Psoas muscle (tissue), 7 donors: ENCODE measurements at regions not wholly inside any gene's neighbourhood (a gene's known extent, or its start where the extent isn't known, plus 50 kb on each side); places are given as distances from the start of the nearest gene placed in this dataset.

Experiments used
- ATAC-seq, 4 donors: fragments of 200-7000 bp; cut with Tn5 transposase; one replicate each; pipeline ENCODE4 v1.9.1; 2020; ENCODE audit warnings: moderate library complexity in 3 of 4, mild to moderate bottlenecking in 2 of 4
- DNase-seq, 2 donors: peaks; one replicate each; pipeline ENCODE4 v3.0.0-alpha.2; 2020
- H3K27ac ChIP-seq: fragments of 200-600 bp; one replicate; pipeline ENCODE4 v1.8.0; 2022
- H3K27me3 ChIP-seq, 3 donors: fragments of 200-600 bp in 1 of 3; one replicate each; pipeline versions ENCODE4 v1.6.1 to v1.8.0; 2013 to 2022; ENCODE audit warnings: low read length in 2 of 3, mild to moderate bottlenecking in 2 of 3, moderate library complexity in 1 of 3; ENCODE audit not compliant: insufficient read depth in 3 of 3
- H3K36me3 ChIP-seq, 2 donors: fragments of 200-600 bp in 1 of 2; one replicate each; pipeline versions ENCODE4 v1.6.1 to v1.8.0; 2013 to 2022; ENCODE audit warnings: low read depth in 1 of 2, mild to moderate bottlenecking in 1 of 2, moderate library complexity in 1 of 2; ENCODE audit not compliant: insufficient read depth in 1 of 2
- H3K4me1 ChIP-seq: fragments of 200-600 bp; one replicate; pipeline ENCODE4 v1.8.0; 2022
- H3K4me3 ChIP-seq: fragments of 200-600 bp; one replicate; pipeline ENCODE4 v1.8.0; 2022; ENCODE audit warnings: mild to moderate bottlenecking
- H3K9me3 ChIP-seq: fragments of 200-600 bp; one replicate; pipeline ENCODE4 v1.8.0; 2022
- whole genome bisulfite sequencing, 3 donors: extraction: QIAGEN DNeasy Blood & Tissue Kit; methylation state at CpG; one replicate each; pipeline versions ENCODE4 v1.1.6 to v1.1.7; 2013; 5-methylcytosine and 5-hydroxymethylcytosine counted together
- intact Hi-C, 2 donors: fragments of 100-400 bp; cut with DNase I; formaldehyde crosslinking; loops; one replicate each; pipeline versions ENCODE4 v1.11.0 to v1.14.2; 2022
- TF ChIP-seq, protein P1 (sequence below): fragments of 200-600 bp; IDR thresholded peaks from one replicate; pipeline ENCODE4 v1.8.0; 2022; ENCODE audit warnings: antibody characterized with exemption
- donor health status: healthy with polysubstance abuse.
- donor health status: DM: no; HTN: no; CAD: no; lungs with moderate emphysema.
- donor health status: Bipolar disorder and iron deficiency.
- donor health status: healthy.
- donor health status: DM: yes; HTN: yes; CAD: no.
- donor health status: DM: no; HTN: no; CAD: no.
- donor health status: DM: yes; HTN: yes; CAD: no.

DNA sequence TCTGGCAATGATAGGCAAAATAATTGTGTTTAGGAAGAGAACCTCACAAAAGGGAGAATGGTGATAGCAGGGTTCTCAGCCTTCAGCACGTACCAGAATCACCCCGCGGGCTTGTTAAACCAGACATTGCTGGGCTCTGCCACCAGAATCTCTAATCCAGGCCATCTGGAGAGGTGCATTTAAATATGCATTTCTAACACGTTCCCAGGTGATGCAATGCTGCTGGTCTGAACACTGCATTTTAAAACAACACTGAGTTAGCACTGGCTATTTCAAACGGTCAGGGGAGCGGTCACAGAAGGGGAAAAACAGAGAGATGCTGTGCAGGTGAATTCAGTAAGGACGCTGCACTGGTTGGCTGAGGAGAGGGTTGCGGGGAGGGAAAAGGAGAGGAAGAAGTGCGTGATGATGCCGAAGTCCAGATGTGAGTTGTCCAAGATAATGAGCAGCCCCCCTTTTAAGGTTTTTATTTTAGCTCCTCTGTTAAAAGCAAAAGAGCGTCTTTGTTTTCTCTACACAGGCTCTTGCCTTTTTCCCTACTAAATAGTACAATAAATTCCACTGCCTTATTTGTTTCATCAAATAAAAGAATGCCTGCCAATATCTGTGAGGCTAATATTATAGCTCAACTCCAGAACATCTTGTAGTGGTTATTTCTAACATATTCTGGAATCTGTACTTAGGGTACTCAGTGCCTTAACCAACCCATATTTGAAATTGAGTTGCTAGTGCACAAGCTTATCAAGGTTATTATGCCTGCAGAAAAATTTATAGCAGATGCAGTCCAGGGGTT, 109.6 kb upstream of the POU2AF2 start:
- intact Hi-C loops = no loop called here
- H3K9me3 ChIP-seq = no peaks in the 10 kb centered on the region
- peaks cover 0 to 2% (median 0%) of the 10 kb centered on the region in 3 donors for H3K27me3 ChIP-seq
- TF ChIP-seq, protein P1, sequence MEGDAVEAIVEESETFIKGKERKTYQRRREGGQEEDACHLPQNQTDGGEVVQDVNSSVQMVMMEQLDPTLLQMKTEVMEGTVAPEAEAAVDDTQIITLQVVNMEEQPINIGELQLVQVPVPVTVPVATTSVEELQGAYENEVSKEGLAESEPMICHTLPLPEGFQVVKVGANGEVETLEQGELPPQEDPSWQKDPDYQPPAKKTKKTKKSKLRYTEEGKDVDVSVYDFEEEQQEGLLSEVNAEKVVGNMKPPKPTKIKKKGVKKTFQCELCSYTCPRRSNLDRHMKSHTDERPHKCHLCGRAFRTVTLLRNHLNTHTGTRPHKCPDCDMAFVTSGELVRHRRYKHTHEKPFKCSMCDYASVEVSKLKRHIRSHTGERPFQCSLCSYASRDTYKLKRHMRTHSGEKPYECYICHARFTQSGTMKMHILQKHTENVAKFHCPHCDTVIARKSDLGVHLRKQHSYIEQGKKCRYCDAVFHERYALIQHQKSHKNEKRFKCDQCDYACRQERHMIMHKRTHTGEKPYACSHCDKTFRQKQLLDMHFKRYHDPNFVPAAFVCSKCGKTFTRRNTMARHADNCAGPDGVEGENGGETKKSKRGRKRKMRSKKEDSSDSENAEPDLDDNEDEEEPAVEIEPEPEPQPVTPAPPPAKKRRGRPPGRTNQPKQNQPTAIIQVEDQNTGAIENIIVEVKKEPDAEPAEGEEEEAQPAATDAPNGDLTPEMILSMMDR = no peak
- no peak for DNase-seq
- no peak for ATAC-seq
- no peak overlapping the region for H3K27ac ChIP-seq
- no peaks in the 10 kb centered on the region for H3K4me1 ChIP-seq
- no peaks in the 10 kb centered on the region for H3K36me3 ChIP-seq
- 78 to 82% (median 81%) methylated on average over 11 of the region's 11 CpGs for WGBS, 3 donors
- H3K4me3 ChIP-seq = no peak overlapping the region

DNA sequence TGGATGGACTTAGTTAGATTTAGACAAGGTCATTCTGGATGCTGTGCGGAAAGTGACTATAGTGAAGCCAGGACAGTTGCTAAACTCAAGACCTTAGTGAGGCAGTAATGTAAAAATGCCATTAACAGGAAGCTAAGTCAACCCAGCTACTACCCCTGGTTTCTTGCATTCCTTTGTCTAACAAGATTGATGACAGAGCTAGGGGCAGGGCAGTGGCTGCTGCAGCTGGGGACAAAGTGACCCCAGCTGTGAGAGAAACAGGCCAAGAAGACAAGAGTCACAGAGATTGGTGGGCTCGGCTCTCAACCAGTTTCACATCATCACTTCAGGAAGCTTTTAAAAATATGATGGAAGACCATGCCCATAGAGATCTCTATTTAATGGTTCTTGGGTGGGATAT, 110.4 kb upstream of the POU2AF2 start:
- ATAC-seq (no peak), DNase-seq (no peak)
- Histone ChIP-seq H3K4me1 (no peaks in the 10 kb centered on the region), H3K36me3 (no peaks in the 10 kb centered on the region), H3K27ac (no peak overlapping the region), H3K9me3 (no peaks in the 10 kb centered on the region), H3K4me3 (no peak overlapping the region), H3K27me3 (no peaks in the 10 kb centered on the region)
- WGBS, 3 donors = 78 to 88% (median 78%) methylated on average over 2 of the region's 2 CpGs
- intact Hi-C loops = no loop called here
- TF ChIP-seq, protein P1 = no peak

DNA sequence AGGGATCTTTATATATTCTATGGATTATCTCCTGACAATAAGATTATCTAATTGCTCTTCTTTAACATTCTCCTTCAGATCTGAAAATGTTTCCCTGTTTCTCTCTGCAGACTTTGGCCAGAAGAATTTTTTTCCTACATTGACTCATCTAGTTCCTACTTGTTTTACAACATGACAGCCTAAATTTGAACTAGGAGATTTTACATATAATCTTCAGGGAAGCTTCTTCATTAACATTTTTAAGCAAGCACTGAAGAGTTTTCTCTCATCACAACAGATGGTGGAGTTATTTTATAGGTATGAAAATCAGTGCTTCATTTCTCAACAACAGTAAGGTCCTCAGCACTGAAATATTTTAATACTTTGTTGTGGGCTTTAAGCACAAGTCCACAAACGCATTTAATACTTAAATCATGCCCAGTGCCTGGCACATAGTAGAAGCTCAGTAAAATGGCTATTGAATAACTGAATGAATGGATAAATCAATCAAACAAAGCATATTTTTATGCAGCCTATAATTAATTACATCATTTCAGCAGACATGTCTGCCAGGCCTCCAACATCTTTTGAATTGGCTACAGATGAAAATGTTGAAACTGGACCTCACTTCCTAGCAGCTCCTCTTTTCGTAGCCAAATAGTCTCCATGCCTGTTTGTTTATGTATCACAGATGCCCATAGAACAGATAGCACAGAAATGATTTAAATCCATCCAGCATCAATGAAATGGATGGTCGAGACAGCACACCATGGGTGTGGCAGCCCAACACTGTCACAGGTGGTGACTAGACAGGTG, 117.3 kb upstream of the POU2AF2 start:
- Histone ChIP-seq H3K27ac (no peak overlapping the region), H3K4me3 (no peak overlapping the region), H3K9me3 (no peaks in the 10 kb centered on the region), H3K4me1 (peaks cover 8% of the 10 kb centered on the region), H3K27me3 (no peaks in the 10 kb centered on the region), H3K36me3 (no peaks in the 10 kb centered on the region)
- DNase-seq (no peak), ATAC-seq (no peak)
- intact Hi-C loops = no loop called here
- TF ChIP-seq, protein P1 = no peak
- 50 to 66% (median 59%) methylated on average over 3 of the region's 3 CpGs for whole genome bisulfite sequencing, 3 donors

DNA sequence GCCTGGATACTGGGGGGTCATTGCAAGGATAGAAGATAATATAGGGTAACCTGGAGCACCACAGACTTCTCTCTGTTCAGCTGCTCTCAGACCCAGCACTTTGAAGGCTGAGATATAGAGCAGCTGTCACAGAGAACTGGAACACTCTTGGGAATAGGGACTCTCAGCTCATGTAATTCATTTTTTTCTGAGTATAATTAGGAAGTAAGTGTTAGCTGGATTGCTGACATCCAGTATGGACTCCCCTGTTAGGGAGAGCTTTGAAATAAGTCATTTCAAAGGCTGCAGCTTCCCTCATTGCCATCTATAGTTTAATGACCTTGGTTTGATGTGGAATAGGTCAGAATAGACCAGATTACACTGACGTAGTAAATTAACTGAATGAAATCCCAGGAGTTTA, 120.8 kb upstream of the POU2AF2 start:
- 59 to 72% (median 67%) methylated on average over 1 of the region's 1 CpG for WGBS, 3 donors
- no peaks in the 10 kb centered on the region for H3K27me3 ChIP-seq
- peaks cover 8% of the 10 kb centered on the region for H3K4me1 ChIP-seq
- H3K27ac ChIP-seq = no peak overlapping the region
- DNase-seq (no peak), ATAC-seq (no peak)
- TF ChIP-seq, protein P1 = no peak
- H3K9me3 ChIP-seq = no peaks in the 10 kb centered on the region
- no peaks in the 10 kb centered on the region for H3K36me3 ChIP-seq
- intact Hi-C loops = no loop called here
- no peak overlapping the region for H3K4me3 ChIP-seq
